ENCODE measurements at regions not wholly inside any gene's neighbourhood (a gene's known extent, or its start where the extent isn't known, plus 50 kb on each side); places are given as distances from the start of the nearest gene placed in this dataset.
"Not testable (repeated sequence)": the region's sequence is repeated elsewhere in the genome, so short reads cannot be mapped to it uniquely, and the experiment has no call there.

DNA sequence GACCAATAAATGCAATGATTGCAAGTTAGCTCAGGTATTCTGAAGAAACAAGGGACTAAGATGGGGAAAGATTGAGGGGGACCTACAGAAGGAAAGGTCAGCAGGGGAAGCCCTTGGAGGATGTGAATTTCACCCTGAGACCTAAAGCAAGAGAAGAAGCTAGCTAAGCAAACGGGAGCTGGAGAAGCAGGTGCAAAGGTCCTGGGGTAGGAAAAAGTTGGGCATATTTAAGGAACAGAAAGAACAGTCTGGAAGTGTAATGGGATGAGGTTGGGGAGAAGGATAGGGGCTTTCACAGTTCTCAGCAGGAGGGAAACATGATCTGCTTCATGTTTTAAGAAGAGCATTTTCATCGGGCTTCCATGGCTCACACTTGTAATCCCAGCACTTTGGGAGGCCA, 89.7 kb upstream of the SLC45A1 start:
- DNase-seq (ENCODE audit: low read depth), result no peak

DNA sequence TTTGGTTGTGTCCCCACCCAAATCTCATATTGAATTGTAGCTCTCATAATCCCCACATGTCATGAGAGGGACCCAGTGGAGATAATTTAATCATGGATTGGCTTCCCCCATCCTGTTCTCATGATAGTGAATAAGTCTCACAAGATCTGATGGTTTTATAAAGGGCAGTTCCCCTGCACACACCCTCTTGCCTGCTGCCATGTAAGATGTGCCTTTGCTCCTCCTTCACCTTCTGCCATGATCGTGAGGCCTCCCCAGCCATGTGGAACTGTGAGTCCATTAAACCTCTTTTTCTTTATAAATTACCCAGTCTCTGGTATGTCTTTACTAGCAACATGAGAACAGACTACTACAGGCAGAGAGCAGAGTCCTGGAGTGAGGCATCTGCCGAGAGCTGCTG, 90.2 kb upstream of the SLC45A1 start:
- not testable (repeated sequence) for DNase-seq (ENCODE audit: low read depth)

DNA sequence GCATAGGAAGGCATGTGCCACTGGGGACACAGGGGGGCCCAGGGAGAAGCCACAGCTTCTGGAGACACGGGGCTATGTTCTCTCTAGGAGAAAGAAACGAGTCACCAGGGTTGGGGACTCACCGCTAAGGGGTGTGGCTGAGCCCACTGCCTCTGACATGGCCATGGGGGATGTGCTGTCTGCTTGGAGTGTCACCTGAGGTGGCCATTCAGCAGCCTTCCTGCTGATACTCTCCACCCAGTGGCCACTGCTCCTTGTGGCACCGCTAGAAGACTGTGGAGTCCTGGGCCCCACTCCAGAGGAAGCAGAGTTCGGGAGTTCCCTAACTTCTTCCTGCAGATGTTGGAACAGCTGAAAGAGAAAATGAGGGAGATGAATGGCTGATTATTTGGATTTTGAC, 91.2 kb upstream of the SLC45A1 start:
- no peak for DNase-seq (ENCODE audit: low read depth)

DNA sequence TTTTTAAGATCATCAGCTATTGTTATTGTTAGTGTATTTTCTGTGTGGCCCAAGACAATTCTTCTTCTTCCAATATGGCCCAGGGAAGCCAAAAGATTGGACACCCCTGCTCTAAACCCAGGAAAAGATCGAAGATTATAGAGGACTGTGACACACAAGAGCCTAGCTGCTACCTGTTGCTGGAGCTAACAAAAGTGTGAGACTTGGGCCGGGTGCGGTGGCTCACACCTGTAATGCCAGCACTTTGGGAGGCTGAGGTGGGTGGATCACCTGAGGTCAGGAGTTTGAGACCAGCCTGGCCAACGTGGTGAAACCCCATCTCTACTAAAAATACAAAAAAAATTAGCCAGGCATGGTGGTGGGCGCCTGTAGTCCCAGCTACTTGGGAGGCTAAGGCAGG, 91.9 kb upstream of the SLC45A1 start:
- DNase-seq (ENCODE audit: low read depth), result not testable (repeated sequence)

DNA sequence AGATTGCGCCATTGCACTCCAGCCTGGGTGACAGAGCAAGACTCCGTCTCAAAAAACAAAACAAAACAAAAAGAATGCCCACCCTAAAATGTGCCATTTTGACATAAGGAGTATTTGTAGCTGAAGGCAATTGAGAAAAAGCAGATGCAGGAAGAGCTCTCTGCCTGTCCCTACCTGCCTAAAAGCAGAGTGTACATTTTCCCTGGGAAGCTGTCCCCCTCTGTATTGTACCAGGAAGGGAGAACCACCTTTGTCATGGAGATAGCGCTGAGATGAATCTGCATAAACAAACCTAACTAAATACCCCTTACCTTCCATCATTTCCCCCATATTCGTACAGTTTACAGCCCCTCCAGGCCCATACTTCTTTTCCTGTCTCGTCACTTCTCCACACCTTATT, 94.4 kb upstream of the SLC45A1 start:
- DNase-seq (ENCODE audit: low read depth), result no peak

DNA sequence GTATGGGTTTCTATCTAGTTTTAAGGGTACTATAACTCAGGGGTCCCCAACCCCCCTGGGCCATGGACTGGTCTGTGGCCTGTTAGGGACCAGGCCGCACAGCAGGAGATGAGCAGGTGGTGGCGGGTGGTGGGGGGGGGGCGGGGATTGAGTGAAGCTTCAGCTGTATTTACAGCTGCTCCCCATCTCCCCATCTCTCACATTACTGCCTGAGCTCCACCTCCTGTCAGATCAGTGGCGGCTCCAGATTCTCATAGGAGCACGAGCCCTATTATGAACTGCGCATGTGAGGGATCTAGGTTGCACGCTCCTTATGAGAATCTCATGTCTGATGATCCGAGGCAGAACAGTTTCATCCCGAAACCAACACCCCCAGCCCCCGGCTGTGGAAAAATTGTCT, 95.1 kb upstream of the SLC45A1 start:
- DNase-seq (ENCODE audit: low read depth), result no peak

GRCh38 chr1:8219530-8219929, 98.4 kb upstream of the SLC45A1 start:
- DNase-seq (ENCODE audit: low read depth), result no peak

DNA sequence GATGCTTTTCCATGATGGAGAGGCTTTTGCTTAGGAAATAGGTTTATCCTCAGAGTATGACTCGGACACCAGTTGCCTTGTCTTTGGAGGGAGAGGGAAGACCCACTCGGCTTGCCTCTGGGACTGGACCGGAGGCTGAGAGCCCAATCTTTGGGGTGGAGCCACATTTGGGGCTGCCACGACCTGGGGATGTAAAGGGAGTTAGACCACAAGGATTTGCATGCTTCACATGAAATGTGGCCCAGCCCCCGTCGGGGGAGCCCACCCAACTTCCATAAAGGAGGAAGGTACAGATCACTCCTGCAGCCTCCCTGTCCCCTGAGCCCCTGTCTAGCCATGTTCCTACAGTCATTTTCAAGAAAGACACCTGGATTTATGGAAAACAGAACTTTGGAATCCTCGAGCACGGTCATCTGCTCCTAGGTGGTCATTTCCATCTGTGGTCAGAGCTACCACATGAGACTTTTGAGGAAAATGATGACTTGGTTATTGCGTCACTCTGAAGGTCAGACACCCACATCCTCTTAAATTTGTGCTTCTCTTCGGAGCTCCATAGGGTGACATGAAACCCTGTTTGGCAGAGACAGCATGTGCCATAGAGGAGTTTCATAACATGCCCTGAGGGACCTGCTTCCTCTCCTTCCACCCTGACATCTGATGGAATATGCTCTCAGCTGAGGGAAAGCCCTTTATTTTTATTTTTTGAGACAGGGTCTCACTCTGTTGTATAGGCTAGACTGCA, 99.4 kb upstream of the SLC45A1 start:
- peak; percentile 85 for DNase-seq (ENCODE audit: low read depth)

- DNase-seq (ENCODE audit: low read depth), result no peak
Observed at GRCh38 chr1:8217809-8218208, 100.1 kb upstream of the SLC45A1 start.

DNA sequence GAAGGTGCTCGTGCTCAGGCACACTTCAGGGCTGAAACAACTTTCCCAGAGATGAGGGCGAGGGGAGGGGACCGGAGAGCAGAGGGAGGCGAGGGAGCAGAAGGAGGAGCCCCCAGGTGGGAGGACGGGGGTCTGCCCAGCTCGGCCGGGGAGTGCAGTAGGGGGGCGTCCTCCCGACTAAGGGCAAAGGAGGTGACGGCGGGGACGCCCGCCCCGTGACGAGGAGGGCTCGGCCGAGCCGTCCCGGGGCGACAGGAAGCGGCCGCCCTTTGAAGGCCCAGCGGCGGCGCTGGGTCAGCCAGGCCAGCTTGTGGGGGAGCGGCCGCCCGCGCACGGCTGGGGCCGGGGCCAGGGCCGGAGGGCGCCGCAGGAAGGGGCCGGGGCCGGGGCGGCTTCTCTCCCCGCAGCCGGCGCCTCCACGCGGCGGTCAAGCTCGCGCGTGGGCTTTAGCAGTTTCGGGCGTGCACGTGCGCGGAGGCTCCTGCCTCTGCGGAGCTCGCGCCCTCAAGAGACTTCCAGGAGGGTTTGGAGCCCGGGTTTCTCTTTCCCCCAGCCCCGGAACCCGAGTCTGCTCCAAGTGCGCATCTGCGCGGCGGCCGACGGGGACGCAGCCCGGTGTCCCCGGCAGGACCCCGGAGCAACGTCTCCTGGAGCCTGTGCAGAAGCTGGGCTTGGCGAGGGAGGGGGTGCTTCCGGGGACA, 100.8 kb upstream of the SLC45A1 start:
- peak; percentile 35 for DNase-seq (ENCODE audit: low read depth)

DNA sequence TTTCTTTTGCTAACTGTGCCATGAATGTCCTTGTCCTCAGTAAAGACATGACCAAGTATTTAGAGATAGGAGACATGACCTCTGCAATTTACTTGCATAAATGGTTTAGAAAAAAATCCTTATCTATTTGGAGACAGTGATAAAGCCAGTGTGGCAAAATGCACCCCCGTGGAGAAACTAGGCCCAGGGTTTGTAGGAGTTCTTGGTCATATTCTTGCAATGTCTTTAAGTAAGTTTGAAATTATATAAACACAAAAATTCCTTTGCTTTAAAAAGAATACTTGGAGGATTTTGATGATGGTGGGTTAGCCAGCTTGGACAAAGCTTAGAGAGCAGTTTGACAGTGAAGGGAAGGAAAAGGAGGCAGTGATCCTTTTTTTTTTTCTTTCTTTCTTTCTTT, 101.9 kb upstream of the SLC45A1 start:
- no peak for DNase-seq (ENCODE audit: low read depth)

- no peak for DNase-seq (ENCODE audit: low read depth)
Observed at GRCh38 chr1:8214501-8215173, 103.3 kb upstream of the SLC45A1 start.

- DNase-seq (ENCODE audit: low read depth), result no peak
Observed at GRCh38 chr1:8213676-8214075, 104.2 kb upstream of the SLC45A1 start.

DNA sequence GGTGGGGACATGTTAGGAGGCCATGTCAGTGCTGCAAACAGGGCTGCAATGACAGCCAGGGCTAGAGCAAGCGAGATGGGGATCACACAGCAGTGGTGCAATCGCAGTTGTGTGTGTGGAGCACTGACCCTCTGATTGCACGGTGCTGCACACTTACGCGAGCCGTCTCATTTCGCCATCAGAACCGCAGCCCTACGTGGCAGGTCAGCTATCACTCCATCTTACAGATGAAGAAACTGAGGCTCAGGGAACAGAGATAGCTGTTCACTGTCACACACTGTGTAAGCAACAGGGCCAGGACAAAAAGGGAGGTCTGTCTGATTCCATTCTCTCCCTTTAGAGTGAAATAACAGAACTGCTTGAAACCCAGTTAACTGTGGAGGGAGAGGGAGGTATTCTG, 104.8 kb upstream of the SLC45A1 start:
- DNase-seq (ENCODE audit: low read depth), result no peak

DNA sequence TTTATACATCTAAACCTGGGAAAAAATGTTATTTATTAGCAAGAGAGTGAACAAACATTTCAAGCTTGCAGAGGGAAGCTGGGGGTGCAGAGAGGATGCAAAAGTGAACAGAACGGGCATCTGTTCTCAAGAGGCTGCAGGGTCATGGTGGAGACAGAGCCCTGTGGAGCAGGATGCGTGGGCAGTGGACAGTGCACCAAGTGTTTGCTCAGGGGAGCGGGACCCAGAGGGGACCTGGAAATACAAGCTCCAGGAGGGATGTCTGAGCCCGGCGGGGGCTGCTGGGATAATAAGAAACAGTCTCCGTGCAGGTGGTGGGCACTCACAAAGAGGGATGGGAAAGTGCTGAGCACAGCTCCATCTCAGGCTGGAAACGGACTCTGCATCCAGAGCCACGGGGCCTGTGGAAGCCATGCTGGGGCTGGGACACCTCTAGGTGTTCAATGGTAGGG, 105.3 kb upstream of the SLC45A1 start:
- DNase-seq (ENCODE audit: low read depth), result no peak

DNA sequence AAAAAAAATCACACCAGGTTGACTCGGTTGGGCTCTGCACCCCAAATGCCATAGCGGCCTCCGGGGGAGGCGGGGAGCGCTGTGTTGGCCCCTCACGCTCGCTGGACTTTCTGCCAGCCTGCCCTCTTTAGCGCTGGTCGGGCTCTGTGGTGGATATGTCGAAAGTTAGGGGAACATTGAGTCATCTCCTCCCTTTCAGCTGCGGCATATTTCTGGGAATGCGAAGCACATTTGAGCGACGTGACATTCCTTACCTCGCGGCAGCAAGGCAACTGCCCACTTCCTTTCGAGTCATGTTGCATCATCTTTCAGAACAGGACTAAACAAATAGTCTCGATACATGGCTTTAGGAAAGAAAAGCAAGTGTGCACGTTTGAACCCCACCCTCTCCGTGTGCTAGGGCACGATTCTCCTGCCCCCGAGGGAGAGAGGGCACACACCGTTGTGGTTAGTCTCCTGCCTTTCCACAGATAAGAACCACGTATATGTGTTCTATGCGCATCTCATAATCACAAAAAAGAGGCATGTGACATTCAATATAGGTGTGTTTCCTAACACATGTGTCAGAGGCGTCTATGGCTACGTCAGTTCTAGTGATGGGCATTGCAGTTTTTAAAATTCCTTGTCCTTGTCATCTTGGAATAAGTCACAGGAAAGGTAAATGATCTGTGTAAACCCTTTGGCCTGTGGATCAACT, 105.9 kb upstream of the SLC45A1 start:
- DNase-seq (ENCODE audit: low read depth), result peak; percentile 99

DNA sequence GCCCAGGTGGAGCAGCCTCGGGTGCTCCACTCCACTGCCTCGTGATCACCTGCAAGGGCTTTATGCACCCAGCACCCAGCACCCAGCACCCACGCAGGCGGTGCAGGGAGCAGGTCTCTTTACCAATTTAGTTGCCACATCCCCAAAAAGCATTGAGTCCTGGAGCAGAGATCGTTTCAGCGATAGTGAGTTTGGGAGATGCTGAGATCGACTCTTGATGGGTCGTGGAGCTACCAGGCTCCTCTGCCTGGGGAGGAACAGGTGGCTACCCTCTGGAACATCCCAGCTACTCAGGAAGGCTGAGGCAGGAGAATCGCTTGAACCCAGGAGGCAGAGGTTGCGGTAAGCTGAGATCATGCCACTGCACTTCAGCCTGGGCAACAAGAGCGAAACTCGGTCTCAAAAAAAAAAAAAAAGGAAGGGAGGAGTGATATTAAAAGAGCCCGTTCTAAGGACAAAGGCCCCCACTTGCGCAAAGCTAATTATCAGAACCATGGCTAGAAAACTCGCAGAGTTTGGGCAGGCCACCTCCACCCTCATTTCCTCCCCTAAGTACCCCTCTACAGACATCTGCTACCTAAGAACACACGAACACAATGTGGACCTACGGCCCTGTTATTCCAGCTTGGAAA, 106.5 kb upstream of the SLC45A1 start:
- DNase-seq (ENCODE audit: low read depth), result no peak

DNA sequence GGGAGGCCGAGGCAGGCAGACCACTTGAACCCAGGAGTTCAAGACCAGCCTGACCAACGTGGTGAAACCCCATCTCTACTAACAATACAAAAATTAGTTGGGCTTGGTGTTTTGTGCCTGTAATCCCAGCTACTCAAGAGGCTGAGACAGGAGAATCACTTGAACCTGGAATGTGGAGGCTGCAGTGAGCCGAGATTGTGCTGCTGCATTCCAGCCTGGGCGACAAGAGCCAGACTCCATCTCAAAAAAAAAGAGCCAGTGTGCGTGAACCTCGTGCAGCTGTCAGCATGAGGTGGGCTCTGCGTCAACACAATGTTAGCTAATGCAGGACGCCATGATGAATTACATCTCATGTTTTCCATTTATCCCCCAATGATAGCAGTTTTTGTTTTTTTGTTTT, 110.7 kb upstream of the SLC45A1 start:
- no peak for DNase-seq (ENCODE audit: low read depth)

- DNase-seq (ENCODE audit: low read depth), result no peak
Observed at GRCh38 chr1:8206391-8206790, 111.5 kb upstream of the SLC45A1 start.

GRCh38 chr1:8205771-8206170, 112.1 kb upstream of the SLC45A1 start:
- no peak for DNase-seq (ENCODE audit: low read depth)

DNA sequence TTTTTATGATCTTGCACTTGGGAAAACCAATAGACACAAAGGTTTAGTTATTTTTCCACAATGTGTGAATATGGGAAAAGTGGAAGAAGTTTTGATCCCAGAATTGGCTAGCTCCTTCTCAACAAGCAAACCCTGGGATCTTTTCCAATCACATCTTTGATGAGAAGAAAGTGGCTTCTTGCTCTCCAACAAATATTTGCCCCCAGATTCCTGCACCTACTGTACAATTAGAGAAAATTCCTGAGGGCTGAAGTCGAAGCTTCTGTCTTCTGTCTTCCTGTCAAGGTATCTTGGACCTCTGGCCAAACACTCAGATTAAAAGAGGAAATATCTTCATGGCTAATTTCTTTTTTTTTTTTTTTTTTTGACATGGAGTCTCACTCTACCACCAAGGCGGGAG, 113.1 kb upstream of the SLC45A1 start:
- no peak for DNase-seq (ENCODE audit: low read depth)

DNA sequence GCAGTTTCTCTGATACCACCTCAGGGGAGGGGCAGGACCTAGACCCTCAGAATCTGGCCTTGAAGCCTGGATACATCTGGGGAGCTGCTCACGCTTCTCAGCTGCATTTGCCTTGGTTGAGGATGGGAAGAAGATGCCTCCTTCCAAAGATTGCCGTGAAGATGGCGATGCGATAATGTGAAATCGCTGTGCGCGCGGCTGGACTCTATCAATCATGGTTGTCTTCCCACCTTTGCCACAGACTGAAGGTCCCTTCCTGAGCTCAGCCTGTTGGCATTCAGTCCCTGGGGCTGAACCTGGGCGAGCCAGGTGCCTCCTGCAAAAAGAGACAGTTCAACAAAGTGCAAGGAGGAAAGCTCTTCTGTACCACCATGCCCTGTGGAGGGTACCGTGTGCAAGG, 114.4 kb upstream of the SLC45A1 start:
- DNase-seq (ENCODE audit: low read depth), result no peak

Measured in M059J (cell line).